IMR-90 (cell line): ENCODE measurements at regions not wholly inside any gene's neighbourhood (a gene's known extent, or its start where the extent isn't known, plus 50 kb on each side); places are given as distances from the start of the nearest gene placed in this dataset.

Experiments
- ATAC-seq: fragments of 200-7000 bp; cut with Tn5 transposase; 2 replicates; pipeline ENCODE4 v1.9.1; 2020; ENCODE audit warnings: low read depth, mild to moderate bottlenecking, moderate library complexity
- BruUV-seq: library from RNA; stranded (reverse); fragments of 400-500 nt; replicated peaks from 2 replicates; lab custom pipeline; 2021; lab: Mats Ljungman, UMichigan
- CTCF ChIA-PET: fragments of 300-600 bp; formaldehyde crosslinking; extraction: SDS; loops from one replicate; lab custom pipeline; 2021; ENCODE audit warnings: antibody characterized with exemption; lab: Yijun Ruan, JAX
- POLR2A ChIA-PET: fragments of 300-600 bp; sonication (Branson Sonifier 250); formaldehyde crosslinking; loops from one replicate; lab custom pipeline; 2022; ENCODE audit warnings: antibody characterized with exemption; ENCODE audit not compliant: unreplicated experiment; lab: Charles Lee
- DNase-seq: peaks from one replicate; pipeline ENCODE4 v3.0.0; 2013
- H2AFZ ChIP-seq: replicated peaks from 2 replicates; pipeline ENCODE3; 2013; ENCODE audit warnings: low read length, mild to moderate bottlenecking; ENCODE audit not compliant: poor library complexity
- H2AK5ac ChIP-seq: 2 replicates; pipeline ENCODE4 v1.6.1; 2013; ENCODE audit warnings: low read depth, low read length, inconsistent platforms
- H2AK9ac ChIP-seq: replicated peaks from 2 replicates; pipeline ENCODE3; 2013; ENCODE audit warnings: mild to moderate bottlenecking, low read depth, low read length, moderate library complexity; ENCODE audit not compliant: poor library complexity
- H2BK120ac ChIP-seq: 2 replicates; pipeline ENCODE4 v1.6.1; 2013; ENCODE audit warnings: low read depth, low read length, inconsistent platforms
- H2BK15ac ChIP-seq: 3 replicates; pipeline ENCODE4 v1.6.1; 2013; ENCODE audit warnings: low read depth, low read length, inconsistent platforms
- H2BK20ac ChIP-seq: 2 replicates; pipeline ENCODE4 v1.6.1; 2013; ENCODE audit warnings: low read depth, mild to moderate bottlenecking, inconsistent platforms, low read length, moderate library complexity
- H2BK5ac ChIP-seq: 2 replicates; pipeline ENCODE4 v1.6.1; 2013; ENCODE audit warnings: mild to moderate bottlenecking, low read depth, low read length, inconsistent platforms; ENCODE audit not compliant: poor library complexity, severe bottlenecking
- H3K14ac ChIP-seq: replicated peaks from 2 replicates; pipeline ENCODE4 v1.6.1; 2013; ENCODE audit warnings: low read depth, low read length, inconsistent platforms
- H3K18ac ChIP-seq: 2 replicates; pipeline ENCODE4 v1.6.1; 2013; ENCODE audit warnings: low read depth, low read length, control low read depth
- H3K23ac ChIP-seq: 2 replicates; pipeline ENCODE4 v1.6.1; 2013; ENCODE audit warnings: low read depth, low read length, inconsistent platforms
- H3K27ac ChIP-seq: 2 replicates; pipeline ENCODE4 v1.5.1; 2013; ENCODE audit warnings: mild to moderate bottlenecking, control low read depth, low read length; ENCODE audit not compliant: insufficient read depth
- H3K27me3 ChIP-seq: 2 replicates; pipeline ENCODE4 v1.6.1; 2013; ENCODE audit warnings: low read length; ENCODE audit not compliant: control insufficient read depth, insufficient read depth
- H3K36me3 ChIP-seq: 2 replicates; pipeline ENCODE4 v1.6.1; 2013; ENCODE audit warnings: low read length, mixed read lengths; ENCODE audit not compliant: control insufficient read depth, insufficient read depth
- H3K4ac ChIP-seq: 2 replicates; pipeline ENCODE4 v1.6.1; 2013; ENCODE audit warnings: low read depth, low read length, inconsistent platforms
- H3K4me1 ChIP-seq: 2 replicates; pipeline ENCODE4 v1.6.1; 2013; ENCODE audit warnings: low read length, mixed read lengths; ENCODE audit not compliant: control insufficient read depth, insufficient read depth
- H3K4me2 ChIP-seq: 2 replicates; pipeline ENCODE4 v1.6.1; 2013; ENCODE audit warnings: low read depth, mild to moderate bottlenecking, control low read depth, low read length, moderate library complexity
- H3K4me3 ChIP-seq: 2 replicates; pipeline ENCODE4 v1.5.1; 2013; ENCODE audit warnings: low read depth, mild to moderate bottlenecking, control low read depth, low read length, moderate library complexity; ENCODE audit not compliant: insufficient read depth
- H3K56ac ChIP-seq: 2 replicates; pipeline ENCODE4 v1.6.1; 2013; ENCODE audit warnings: low read length, inconsistent platforms; ENCODE audit not compliant: insufficient read depth; ENCODE audit errors: extremely low read depth
- H3K79me1 ChIP-seq, 2 experiments: 2 replicates each; pipeline ENCODE4 v1.6.1; 2013; ENCODE audit warnings: low read length in 2 of 2, inconsistent platforms in 1 of 2, low read depth in 1 of 2
- H3K9ac ChIP-seq: 2 replicates; pipeline ENCODE4 v1.6.1; 2013; ENCODE audit warnings: low read depth, low read length, control low read depth
- H3K9me1 ChIP-seq: 2 replicates; pipeline ENCODE4 v1.6.1; 2013; ENCODE audit warnings: low read length, inconsistent platforms; ENCODE audit not compliant: insufficient read depth
- H3K9me3 ChIP-seq: 2 replicates; pipeline ENCODE4 v1.6.1; 2013; ENCODE audit warnings: low read length; ENCODE audit not compliant: control insufficient read depth, insufficient read depth
- H4K20me1 ChIP-seq: 2 replicates; pipeline ENCODE4 v1.6.1; 2013; ENCODE audit warnings: low read length, inconsistent platforms; ENCODE audit not compliant: insufficient read depth
- H4K5ac ChIP-seq: 2 replicates; pipeline ENCODE4 v1.6.1; 2013; ENCODE audit warnings: mild to moderate bottlenecking, low read depth, low read length, control low read depth
- H4K8ac ChIP-seq, 2 experiments: 2 replicates each; pipeline ENCODE4 v1.6.1; 2013; ENCODE audit warnings: low read depth in 2 of 2, low read length in 2 of 2, control low read depth in 1 of 2, inconsistent platforms in 1 of 2
- H4K91ac ChIP-seq: 2 replicates; pipeline ENCODE4 v1.6.1; 2013; ENCODE audit warnings: low read depth, low read length, inconsistent platforms; ENCODE audit not compliant: insufficient read depth
- CEBPB ChIP-seq: IDR thresholded peaks from 2 replicates; pipeline ENCODE4 v1.6.1; 2012; ENCODE audit warnings: low read depth, low read length, improper control_type of control experiment
- FOS ChIP-seq: fragments of 150-350 bp; IDR thresholded peaks from 2 replicates; pipeline ENCODE4 v1.6.1; 2016; ENCODE audit warnings: low read depth, low read length
- MAZ ChIP-seq: IDR thresholded peaks from 2 replicates; pipeline ENCODE4 v1.6.1; 2012; ENCODE audit warnings: low read depth, mild to moderate bottlenecking, low read length, improper control_type of control experiment, moderate library complexity, borderline replicate concordance
- RAD21 ChIP-seq: IDR thresholded peaks from 2 replicates; pipeline ENCODE4 v1.6.1; 2012; ENCODE audit warnings: low read length, improper control_type of control experiment
- RCOR1 ChIP-seq: IDR thresholded peaks from 2 replicates; pipeline ENCODE4 v1.6.1; 2012; ENCODE audit warnings: mild to moderate bottlenecking, low read length, improper control_type of control experiment; ENCODE audit not compliant: insufficient replicate concordance
- RFX5 ChIP-seq: IDR thresholded peaks from 2 replicates; pipeline ENCODE4 v1.8.0; 2012; ENCODE audit warnings: low read depth, mild to moderate bottlenecking, low read length, moderate library complexity
- SMC3 ChIP-seq: fragments of 150-350 bp; IDR thresholded peaks from 2 replicates; pipeline ENCODE4 v1.6.1; 2016; ENCODE audit warnings: low read depth, mild to moderate bottlenecking, antibody characterized with exemption, low read length, moderate library complexity
- WGBS, 2 experiments: methylation state at CpG; one replicate each; pipeline versions ENCODE4 v1.1.5 to v1.1.7; 2013; ENCODE audit warnings: missing lambda C conversion rate in 2 of 2; ENCODE audit not compliant: insufficient read length in 1 of 2; ENCODE audit errors: extremely low coverage in 2 of 2; 5-methylcytosine and 5-hydroxymethylcytosine counted together
- dilution Hi-C: fragments of 300-500 bp; cut with HindIII; formaldehyde crosslinking; loops from one replicate; pipeline ENCODE4 v1.14.3; 2018; ENCODE audit warnings: low sequenced_read_pairs; ENCODE audit not compliant: unreplicated experiment
- in situ Hi-C: fragments of 300-500 bp; cut with MboI; formaldehyde crosslinking; loops from 3 replicates; pipeline ENCODE4 v1.14.3; 2019; ENCODE audit warnings: low sequenced_read_pairs, inconsistent platforms, mixed read lengths
- intact Hi-C: fragments of 100-400 bp; cut with micrococcal nuclease; formaldehyde crosslinking; loops from 2 replicates; pipeline ENCODE4 v1.10.0; 2022

- Histone ChIP-seq H2BK15ac (no peak overlapping the region), H3K4me1 (no peaks in the 10 kb centered on the region), H3K9me1 (no peaks in the 10 kb centered on the region), H3K14ac (no peak overlapping the region), H3K4ac (no peak overlapping the region), H3K36me3 (no peaks in the 10 kb centered on the region), H3K9me3 (no peaks in the 10 kb centered on the region; the same call in 1 of the 2 replicates), H4K20me1 (no peaks in the 10 kb centered on the region), H3K9ac (no peak overlapping the region), H3K18ac (no peak overlapping the region), H3K79me1 (no peaks in the 10 kb centered on the region), H3K4me3 (no peak overlapping the region), H2BK20ac (no peak overlapping the region), H4K8ac (no peak overlapping the region), H2AK5ac (no peak overlapping the region), H3K27ac (no peak overlapping the region), H3K27me3 (no peaks in the 10 kb centered on the region), H2AK9ac (no peak overlapping the region), H4K91ac (no peak overlapping the region), H3K56ac (no peak overlapping the region), H3K4me2 (no peak overlapping the region), H2AFZ (no peak overlapping the region), H4K5ac (no peak overlapping the region), H2BK5ac (no peak overlapping the region), H3K23ac (no peak overlapping the region), H2BK120ac (no peak overlapping the region)
- DNase-seq, result no peak
- TF ChIP-seq FOS (no peak), RFX5 (no peak), RAD21 (no peak), CEBPB (no peak), SMC3 (no peak), RCOR1 (no peak), MAZ (no peak)
- intact Hi-C loops, result no loop called here
- no peak for ATAC-seq
- dilution Hi-C loops, result no loop called here
- POLR2A ChIA-PET, result no interaction called here
- no CpG with 5 or more reads among the region's 2 CpGs for WGBS, 2 experiments
- CTCF ChIA-PET, result no interaction called here
- no TSS peak for BruUV-seq
- in situ Hi-C loops, result no loop called here
Measured at GRCh38 chr18:30455741-30456140, 586.8 kb downstream of the DSC3 start.
